ENCODE measurements at regions not wholly inside any gene's neighbourhood (a gene's known extent, or its start where the extent isn't known, plus 50 kb on each side); places are given as distances from the start of the nearest gene placed in this dataset.

GRCh38 chr12:4174417-4174816 lies 99.1 kb upstream of the CCND2 start:
- no peaks in the 10 kb centered on the region for H3K36me3 Mint-ChIP-seq (ENCODE audit: low read depth, unreplicated experiment)
- H3K27ac Mint-ChIP-seq (ENCODE audit: unreplicated experiment), result no peak overlapping the region
- H3K4me3 Mint-ChIP-seq (ENCODE audit: unreplicated experiment), result no peak overlapping the region
- DNase-seq (ENCODE audit: low spot score), result no peak
- H3K27me3 Mint-ChIP-seq (ENCODE audit: unreplicated experiment), result no peaks in the 10 kb centered on the region
- no peak for TF ChIP-seq CTCF (IDR thresholded peaks at IDR 0.05; ENCODE audit: unreplicated experiment)
- no peaks in the 10 kb centered on the region for H3K9me3 Mint-ChIP-seq (ENCODE audit: unreplicated experiment)
- H3K4me1 Mint-ChIP-seq (ENCODE audit: unreplicated experiment), result peaks cover 8% of the 10 kb centered on the region

- TF ChIP-seq CTCF (IDR thresholded peaks at IDR 0.05; ENCODE audit: unreplicated experiment), result no peak
- H3K27ac Mint-ChIP-seq (ENCODE audit: unreplicated experiment), result no peak overlapping the region
- DNase-seq (ENCODE audit: low spot score), result no peak
- H3K4me3 Mint-ChIP-seq (ENCODE audit: unreplicated experiment), result no peak overlapping the region
- peaks cover 8% of the 10 kb centered on the region for H3K4me1 Mint-ChIP-seq (ENCODE audit: unreplicated experiment)
- no peaks in the 10 kb centered on the region for H3K36me3 Mint-ChIP-seq (ENCODE audit: low read depth, unreplicated experiment)
- no peaks in the 10 kb centered on the region for H3K27me3 Mint-ChIP-seq (ENCODE audit: unreplicated experiment)
- H3K9me3 Mint-ChIP-seq (ENCODE audit: unreplicated experiment), result no peaks in the 10 kb centered on the region
Measured at GRCh38 chr12:4172999-4173398, 100.6 kb upstream of the CCND2 start.

GRCh38 chr12:4171742-4172141 lies 101.8 kb upstream of the CCND2 start:
- no peak overlapping the region for H3K4me3 Mint-ChIP-seq (ENCODE audit: unreplicated experiment)
- H3K4me1 Mint-ChIP-seq (ENCODE audit: unreplicated experiment), result peaks cover 8% of the 10 kb centered on the region
- no peaks in the 10 kb centered on the region for H3K36me3 Mint-ChIP-seq (ENCODE audit: low read depth, unreplicated experiment)
- no peak for DNase-seq (ENCODE audit: low spot score)
- H3K27ac Mint-ChIP-seq (ENCODE audit: unreplicated experiment), result no peak overlapping the region
- no peak for TF ChIP-seq CTCF (IDR thresholded peaks at IDR 0.05; ENCODE audit: unreplicated experiment)
- H3K9me3 Mint-ChIP-seq (ENCODE audit: unreplicated experiment), result no peaks in the 10 kb centered on the region
- no peaks in the 10 kb centered on the region for H3K27me3 Mint-ChIP-seq (ENCODE audit: unreplicated experiment)

- no peak for DNase-seq (ENCODE audit: low spot score)
- peaks cover 11% of the 10 kb centered on the region for H3K4me1 Mint-ChIP-seq (ENCODE audit: unreplicated experiment)
- H3K27me3 Mint-ChIP-seq (ENCODE audit: unreplicated experiment), result no peaks in the 10 kb centered on the region
- no peak overlapping the region for H3K27ac Mint-ChIP-seq (ENCODE audit: unreplicated experiment)
- TF ChIP-seq CTCF (IDR thresholded peaks at IDR 0.05; ENCODE audit: unreplicated experiment), result no peak
- no peaks in the 10 kb centered on the region for H3K36me3 Mint-ChIP-seq (ENCODE audit: low read depth, unreplicated experiment)
- no peak overlapping the region for H3K4me3 Mint-ChIP-seq (ENCODE audit: unreplicated experiment)
- no peaks in the 10 kb centered on the region for H3K9me3 Mint-ChIP-seq (ENCODE audit: unreplicated experiment)
Measured at GRCh38 chr12:4169959-4170358, 103.6 kb upstream of the CCND2 start.

- H3K27me3 Mint-ChIP-seq (ENCODE audit: unreplicated experiment), result no peaks in the 10 kb centered on the region
- H3K27ac Mint-ChIP-seq (ENCODE audit: unreplicated experiment), result no peak overlapping the region
- no peaks in the 10 kb centered on the region for H3K9me3 Mint-ChIP-seq (ENCODE audit: unreplicated experiment)
- H3K4me3 Mint-ChIP-seq (ENCODE audit: unreplicated experiment), result no peak overlapping the region
- TF ChIP-seq CTCF (IDR thresholded peaks at IDR 0.05; ENCODE audit: unreplicated experiment), result no peak
- H3K36me3 Mint-ChIP-seq (ENCODE audit: low read depth, unreplicated experiment), result no peaks in the 10 kb centered on the region
- peaks cover 11% of the 10 kb centered on the region for H3K4me1 Mint-ChIP-seq (ENCODE audit: unreplicated experiment)
- no peak for DNase-seq (ENCODE audit: low spot score)
Measured at GRCh38 chr12:4169531-4169930, 104.0 kb upstream of the CCND2 start.
